SK-N-MC (cell line): ENCODE measurements at regions not wholly inside any gene's neighbourhood (a gene's known extent, or its start where the extent isn't known, plus 50 kb on each side); places are given as distances from the start of the nearest gene placed in this dataset.

Experiments
- DNase-seq: peaks from one replicate; pipeline ENCODE4 v3.0.0-alpha.2; 2011; ENCODE audit warnings: low read depth, low spot score
- H3K27ac ChIP-seq: fragments of 200-600 bp; sonication (generic); 2 replicates; pipeline ENCODE4 v1.5.1; 2016; ENCODE audit warnings: mixed run types
- H3K36me3 ChIP-seq: fragments of 200-600 bp; sonication (generic); 2 replicates; pipeline ENCODE4 v1.6.1; 2017; ENCODE audit warnings: antibody characterized with exemption, low read length, mixed read lengths; ENCODE audit not compliant: insufficient read depth
- H3K4me3 ChIP-seq: fragments of 200-600 bp; sonication (generic); 2 replicates; pipeline ENCODE4 v1.5.1; 2016
- H3K9ac ChIP-seq: fragments of 200-600 bp; sonication (generic); 2 replicates; pipeline ENCODE4 v1.8.0; 2017; ENCODE audit warnings: mixed run types, mixed read lengths; ENCODE audit not compliant: insufficient read length
- H3K9me3 ChIP-seq: fragments of 200-600 bp; sonication (generic); 2 replicates; pipeline ENCODE4 v1.6.1; 2017; ENCODE audit warnings: low read depth, mild to moderate bottlenecking, antibody characterized with exemption, low read length, moderate library complexity, mixed read lengths
- EZH2 ChIP-seq: fragments of 200-600 bp; sonication (generic); IDR thresholded peaks from one replicate; pipeline ENCODE4 v1.6.1; 2017; ENCODE audit warnings: antibody characterized with exemption
- FOXP2 ChIP-seq: optimal IDR thresholded peaks from 2 replicates; pipeline ENCODE3; 2011; ENCODE audit warnings: mild to moderate bottlenecking, moderate library complexity; ENCODE audit not compliant: insufficient read depth; ENCODE audit errors: extremely low read length, control extremely low read depth
- POLR2AphosphoS5 ChIP-seq: IDR thresholded peaks from 2 replicates; pipeline ENCODE4 v1.6.1; 2012; ENCODE audit warnings: mild to moderate bottlenecking, low read depth, low read length, borderline replicate concordance

GRCh38 chr14:96965885-96966595, 168.9 kb downstream of the VRK1 start:
- H3K9ac ChIP-seq, result no peak overlapping the region
- no peaks in the 10 kb centered on the region for H3K9me3 ChIP-seq
- no peak overlapping the region for H3K4me3 ChIP-seq
- TF ChIP-seq EZH2, result no peak
- no peak for TF ChIP-seq POLR2AphosphoS5
- no peak for TF ChIP-seq FOXP2
- H3K27ac ChIP-seq, result no peak overlapping the region
- DNase-seq, result no peak
- no peaks in the 10 kb centered on the region; the same call in 1 of the 2 replicates for H3K36me3 ChIP-seq

- Histone ChIP-seq H3K27ac (no peak overlapping the region), H3K9ac (no peak overlapping the region), H3K36me3 (no peaks in the 10 kb centered on the region), H3K4me3 (no peak overlapping the region), H3K9me3 (no peaks in the 10 kb centered on the region; the same call in 1 of the 2 replicates)
- TF ChIP-seq POLR2AphosphoS5 (no peak), EZH2 (no peak), FOXP2 (no peak)
- DNase-seq, result no peak
These were observed 177.9 kb downstream of the VRK1 start for GRCh38 chr14:96975116-96975515.

DNA sequence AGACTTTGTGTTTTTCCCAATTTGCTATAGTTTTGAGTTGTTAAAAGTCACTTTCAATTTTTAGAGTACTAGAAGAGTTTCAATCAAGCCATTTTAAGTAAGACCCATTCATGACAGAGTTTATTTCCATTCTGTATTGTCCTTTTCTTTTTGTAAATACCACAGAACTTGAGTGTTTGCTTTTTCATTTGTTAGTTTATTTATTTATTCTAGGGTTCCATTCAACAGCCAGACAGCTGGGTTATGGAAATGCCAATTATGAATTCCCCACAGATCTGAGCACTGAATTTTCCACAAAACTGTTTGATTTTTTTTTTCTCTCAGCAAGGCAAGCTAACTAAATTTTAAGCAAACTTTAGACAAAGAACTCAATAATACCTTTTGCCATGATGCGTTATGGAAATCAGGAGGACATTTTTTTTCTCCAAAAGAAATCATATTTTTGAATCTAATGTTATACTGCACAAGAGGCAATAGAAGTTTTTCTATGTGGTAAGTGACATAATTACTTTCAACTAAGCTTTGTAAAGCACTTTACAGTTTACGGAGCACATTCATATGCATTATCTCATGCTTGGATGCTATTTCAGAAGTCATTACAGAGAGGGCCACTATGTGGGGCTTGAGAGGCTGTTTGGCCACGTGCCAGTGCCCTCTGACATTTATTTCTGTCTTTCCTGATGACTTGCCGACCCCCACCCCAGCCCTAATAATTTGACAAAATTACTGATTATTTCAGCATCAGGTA, 181.5 kb downstream of the VRK1 start:
- TF ChIP-seq EZH2, result no peak
- TF ChIP-seq POLR2AphosphoS5, result no peak
- TF ChIP-seq FOXP2, result no peak
- Histone ChIP-seq H3K36me3 (no peaks in the 10 kb centered on the region), H3K9me3 (no peaks in the 10 kb centered on the region; the same call in 1 of the 2 replicates), H3K27ac (no peak overlapping the region), H3K4me3 (no peak overlapping the region), H3K9ac (no peak overlapping the region)
- no peak for DNase-seq

GRCh38 chr14:96979611-96980074, 182.5 kb downstream of the VRK1 start:
- H3K36me3 ChIP-seq, result no peaks in the 10 kb centered on the region
- no peaks in the 10 kb centered on the region; the same call in 1 of the 2 replicates for H3K9me3 ChIP-seq
- H3K9ac ChIP-seq, result no peak overlapping the region
- DNase-seq, result no peak
- no peak overlapping the region for H3K4me3 ChIP-seq
- TF ChIP-seq POLR2AphosphoS5 (no peak), FOXP2 (no peak), EZH2 (no peak)
- no peak overlapping the region for H3K27ac ChIP-seq

GRCh38 chr14:96980835-96981234, 183.7 kb downstream of the VRK1 start:
- no peak for TF ChIP-seq EZH2
- Histone ChIP-seq H3K9me3 (no peaks in the 10 kb centered on the region), H3K36me3 (no peaks in the 10 kb centered on the region), H3K27ac (no peak overlapping the region), H3K9ac (no peak overlapping the region), H3K4me3 (no peak overlapping the region)
- no peak for DNase-seq

DNA sequence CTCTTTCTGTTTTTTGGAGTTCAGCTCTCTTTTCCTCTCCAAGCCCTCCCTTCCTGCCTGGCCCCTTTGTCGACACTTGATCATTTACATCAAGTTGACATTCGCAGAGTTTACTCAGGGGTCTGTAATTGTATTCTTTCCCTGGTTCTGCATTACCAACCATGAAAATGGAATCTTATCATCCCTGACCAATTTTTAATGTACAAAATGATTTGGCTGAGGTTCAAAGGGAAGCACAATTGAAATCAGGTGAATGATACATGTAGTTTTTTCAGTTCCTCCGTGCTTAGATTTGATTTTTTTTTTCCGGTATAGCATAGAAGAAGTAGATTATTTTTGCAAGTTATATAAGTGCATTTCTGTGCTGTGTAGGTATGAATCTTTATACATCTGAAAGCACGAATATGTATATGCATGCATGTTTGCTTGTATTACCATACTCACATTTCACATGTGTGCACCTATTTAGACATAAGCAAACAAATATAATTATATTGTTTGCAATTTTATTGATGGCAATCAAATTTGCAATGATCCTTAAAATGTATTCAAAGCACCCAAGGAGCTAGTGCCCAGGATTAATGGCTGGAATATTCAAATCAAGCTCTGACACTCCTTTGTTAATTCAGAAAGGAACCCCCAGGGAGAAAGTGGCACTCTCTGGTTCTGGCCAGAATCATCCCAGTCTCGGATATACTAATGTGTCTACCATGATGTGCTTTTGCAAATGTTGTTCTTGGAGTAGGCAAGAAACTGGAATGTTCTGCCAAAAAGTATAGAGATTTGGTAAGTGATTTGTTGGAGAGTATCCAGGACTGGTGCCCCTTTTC, 189.3 kb downstream of the VRK1 start:
- no peak overlapping the region for H3K27ac ChIP-seq
- TF ChIP-seq FOXP2 (no peak), POLR2AphosphoS5 (no peak), EZH2 (no peak)
- H3K4me3 ChIP-seq, result no peak overlapping the region

DNA sequence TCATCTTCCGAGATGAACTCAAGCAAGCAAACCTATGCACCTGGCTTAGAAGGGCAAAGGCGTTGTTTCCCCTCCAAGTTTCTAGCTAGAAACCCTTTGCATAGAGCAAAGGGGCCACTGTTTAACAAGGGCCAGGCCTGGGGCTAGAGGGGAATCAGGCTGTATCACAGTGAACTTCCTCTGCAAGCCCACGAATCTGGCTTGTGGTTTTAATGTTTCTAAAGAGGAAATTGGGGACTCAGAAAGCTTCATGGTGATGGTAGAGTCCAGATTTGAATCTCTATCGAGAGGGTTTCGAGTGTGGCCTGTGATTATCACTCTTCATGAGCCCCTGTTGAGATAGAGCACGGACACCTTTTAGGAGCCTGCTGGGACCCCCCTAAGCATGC, 189.9 kb downstream of the VRK1 start:
- no peak overlapping the region for H3K27ac ChIP-seq

More for the DNA sequence above, 189.3 kb downstream of the VRK1 start:
- H3K9ac ChIP-seq, result no peak overlapping the region
- no peaks in the 10 kb centered on the region for H3K9me3 ChIP-seq
- no peaks in the 10 kb centered on the region for H3K36me3 ChIP-seq
- no peak for DNase-seq

GRCh38 chr14:96987771-96988170, 190.6 kb downstream of the VRK1 start:
- H3K27ac ChIP-seq, result no peak overlapping the region
- no peaks in the 10 kb centered on the region for H3K36me3 ChIP-seq
- H3K9ac ChIP-seq, result no peak overlapping the region
- TF ChIP-seq FOXP2 (no peak), POLR2AphosphoS5 (no peak), EZH2 (no peak)
- H3K9me3 ChIP-seq, result no peaks in the 10 kb centered on the region
- no peak for DNase-seq
- H3K4me3 ChIP-seq, result no peak overlapping the region

More for the DNA sequence above, 189.9 kb downstream of the VRK1 start:
- H3K4me3 ChIP-seq, result no peak overlapping the region
- no peak for DNase-seq
- no peaks in the 10 kb centered on the region for H3K36me3 ChIP-seq
- TF ChIP-seq EZH2, result no peak
- TF ChIP-seq POLR2AphosphoS5, result no peak
- TF ChIP-seq FOXP2, result no peak
- H3K9me3 ChIP-seq, result no peaks in the 10 kb centered on the region
- H3K9ac ChIP-seq, result no peak overlapping the region
